GM19351 (cell line): ENCODE measurements at regions not wholly inside any gene's neighbourhood (a gene's known extent, or its start where the extent isn't known, plus 50 kb on each side); places are given as distances from the start of the nearest gene placed in this dataset.
"Not testable (repeated sequence)": the region's sequence is repeated elsewhere in the genome, so short reads cannot be mapped to it uniquely, and the experiment has no call there.

Source experiments
- ATAC-seq: cut with Tn5 transposase; IDR thresholded peaks from one replicate; pipeline ENCODE4 v1.9.1; 2021; ENCODE audit warnings: mild to moderate bottlenecking, moderate library complexity; ENCODE audit not compliant: unreplicated experiment

GRCh38 chr10:35963685-35964084 is 321.6 kb upstream of the FZD8 start:
- no peak for ATAC-seq

GRCh38 chr10:35961501-35961900 is 319.4 kb upstream of the FZD8 start:
- ATAC-seq = no peak

- ATAC-seq = no peak
Measured at GRCh38 chr10:35959252-35959651, 317.2 kb upstream of the FZD8 start.

- ATAC-seq = not testable (repeated sequence)
Measured at GRCh38 chr10:35958609-35959008, 316.5 kb upstream of the FZD8 start.

GRCh38 chr10:35950701-35951100 is 308.6 kb upstream of the FZD8 start:
- no peak for ATAC-seq

- ATAC-seq = no peak
Measured at GRCh38 chr10:35950226-35950625, 308.1 kb upstream of the FZD8 start.

GRCh38 chr10:35949811-35950211 is 307.7 kb upstream of the FZD8 start:
- no peak for ATAC-seq

GRCh38 chr10:35946556-35946955 is 304.5 kb upstream of the FZD8 start:
- no peak for ATAC-seq

- no peak for ATAC-seq
Measured at GRCh38 chr10:35942057-35942456, 300.0 kb upstream of the FZD8 start.

- ATAC-seq = no peak
Measured at GRCh38 chr10:35940141-35941041, 298.3 kb upstream of the FZD8 start.

- no peak for ATAC-seq
Measured at GRCh38 chr10:35938160-35938559, 296.1 kb upstream of the FZD8 start.

- no peak for ATAC-seq
Measured at GRCh38 chr10:35937546-35937945, 295.4 kb upstream of the FZD8 start.

GRCh38 chr10:35934642-35934995 is 292.5 kb upstream of the FZD8 start:
- ATAC-seq = no peak

- ATAC-seq = no peak
Measured at GRCh38 chr10:35933940-35934641, 292.0 kb upstream of the FZD8 start.

- no peak for ATAC-seq
Measured at GRCh38 chr10:35933491-35933890, 291.4 kb upstream of the FZD8 start.

GRCh38 chr10:35929962-35930361 is 287.9 kb upstream of the FZD8 start:
- not testable (repeated sequence) for ATAC-seq

GRCh38 chr10:35928748-35929147 is 286.7 kb upstream of the FZD8 start:
- no peak for ATAC-seq

- ATAC-seq = no peak
Measured at GRCh38 chr10:35927990-35928488, 285.9 kb upstream of the FZD8 start.

GRCh38 chr10:35927341-35927740 is 285.2 kb upstream of the FZD8 start:
- no peak for ATAC-seq

- ATAC-seq = no peak
Measured at GRCh38 chr10:35926846-35927245, 284.8 kb upstream of the FZD8 start.

- ATAC-seq = no peak
Measured at GRCh38 chr10:35925493-35925892, 283.4 kb upstream of the FZD8 start.

- ATAC-seq = no peak
Measured at GRCh38 chr10:35924759-35925158, 282.7 kb upstream of the FZD8 start.
